GM19463 (cell line): ENCODE measurements at regions not wholly inside any gene's neighbourhood (a gene's known extent, or its start where the extent isn't known, plus 50 kb on each side); places are given as distances from the start of the nearest gene placed in this dataset.

ENCODE experiments used
- ATAC-seq: cut with Tn5 transposase; IDR thresholded peaks from one replicate; pipeline ENCODE4 v1.9.1; 2021; ENCODE audit warnings: mild to moderate bottlenecking, moderate library complexity; ENCODE audit not compliant: unreplicated experiment

- ATAC-seq, result no peak
Observed at GRCh38 chr15:69505956-69506556, 53.4 kb downstream of the RPLP1 start.

- ATAC-seq, result no peak
Observed at GRCh38 chr15:69508659-69509058, 56.0 kb downstream of the RPLP1 start.

DNA sequence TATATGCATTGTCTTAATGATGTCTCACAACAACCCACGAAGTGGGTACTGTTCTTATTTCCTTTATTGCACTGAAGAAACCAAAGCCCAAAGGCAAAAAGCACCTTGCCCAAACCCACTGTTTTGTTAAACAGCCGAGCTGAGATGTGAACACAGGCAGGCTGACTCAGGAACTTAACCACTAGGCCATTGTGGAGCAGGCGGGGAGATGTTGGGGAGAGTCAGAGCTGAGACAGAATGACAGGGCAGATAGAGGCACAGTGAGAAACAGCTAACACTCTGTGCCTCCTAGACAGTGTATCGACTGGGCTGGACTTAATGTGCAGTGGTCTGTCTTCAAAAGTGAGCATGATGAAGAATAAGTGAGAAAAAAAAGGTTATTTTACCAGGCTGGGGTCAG, 56.5 kb downstream of the RPLP1 start:
- no peak for ATAC-seq

DNA sequence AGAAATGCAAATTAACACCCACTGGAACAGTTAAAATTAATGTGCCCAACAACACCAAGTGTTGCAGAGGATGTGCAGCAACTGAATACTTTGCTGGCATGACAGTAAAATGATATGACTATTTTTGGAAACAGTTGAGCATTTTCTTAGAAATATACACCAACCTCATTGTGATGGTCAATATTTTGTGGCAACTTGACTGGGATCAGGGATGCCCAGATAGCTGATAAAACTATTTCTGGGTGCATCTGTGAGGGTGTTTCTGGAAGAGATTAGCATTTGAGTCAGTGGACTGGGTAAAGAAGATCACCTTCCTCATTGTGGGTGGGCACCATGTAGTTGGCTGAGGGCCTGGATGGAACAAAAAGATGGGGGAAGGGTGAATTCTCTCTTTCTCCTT, 57.9 kb downstream of the RPLP1 start:
- no peak for ATAC-seq

DNA sequence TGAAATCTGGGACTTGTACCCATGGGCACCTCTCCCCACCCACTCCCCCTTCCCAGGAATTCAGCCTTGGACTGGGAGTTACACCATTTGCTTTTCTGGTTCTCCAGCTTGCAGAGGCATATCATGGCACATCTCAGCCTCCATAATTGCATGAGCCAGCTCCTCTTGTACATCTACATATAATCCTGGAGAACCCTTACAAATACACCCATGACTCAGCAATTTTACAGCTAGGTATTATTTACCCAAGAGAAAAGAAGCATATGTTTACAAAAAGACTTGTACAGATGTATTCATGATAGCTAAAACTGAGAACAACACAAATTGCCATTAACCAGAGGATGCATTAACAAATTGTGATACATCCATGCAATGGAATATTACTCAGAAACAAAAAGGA, 58.4 kb downstream of the RPLP1 start:
- no peak for ATAC-seq

- no peak for ATAC-seq
Observed at GRCh38 chr15:69511716-69512340, 59.2 kb downstream of the RPLP1 start.

GRCh38 chr15:69513450-69513960, 60.9 kb downstream of the RPLP1 start:
- ATAC-seq, result no peak

GRCh38 chr15:69513986-69514385, 61.4 kb downstream of the RPLP1 start:
- ATAC-seq, result no peak

DNA sequence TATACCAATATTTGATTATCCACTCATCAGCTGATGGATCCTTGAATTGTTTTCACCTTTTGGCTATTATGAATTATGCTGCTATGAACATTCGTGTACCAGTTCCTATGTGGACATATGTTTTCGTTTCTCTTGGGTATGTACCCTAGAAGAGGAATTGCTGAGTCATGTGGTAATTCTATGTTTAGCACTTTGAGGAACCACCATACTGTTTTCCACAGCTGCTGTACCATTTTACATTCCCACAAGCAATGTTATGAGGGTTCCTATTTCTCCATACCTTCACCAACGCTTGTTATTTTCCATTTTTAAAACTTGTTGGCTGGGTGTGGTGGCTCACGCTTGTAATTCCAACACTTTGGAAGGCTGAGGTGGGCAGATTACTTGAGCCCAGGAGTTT, 62.9 kb downstream of the RPLP1 start:
- no peak for ATAC-seq

DNA sequence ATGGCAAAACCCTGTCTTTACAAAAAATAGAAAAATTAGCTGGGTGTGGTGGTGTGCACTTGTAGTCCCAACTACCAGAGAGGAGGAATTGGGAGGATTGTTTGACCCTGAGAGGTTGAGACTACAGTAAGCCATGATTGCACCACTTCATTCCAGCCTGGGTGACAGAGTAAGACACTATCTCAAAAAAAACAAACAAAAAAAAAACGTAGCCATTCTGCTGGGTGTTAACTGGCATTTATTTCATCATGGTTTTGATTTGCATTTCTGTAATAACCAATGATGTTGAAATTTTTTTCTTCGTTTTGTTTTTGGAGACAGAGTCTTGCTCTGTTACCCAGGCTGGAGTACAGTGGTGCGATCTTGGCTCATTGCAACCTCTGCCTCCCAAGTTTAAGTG, 63.3 kb downstream of the RPLP1 start:
- ATAC-seq, result no peak

DNA sequence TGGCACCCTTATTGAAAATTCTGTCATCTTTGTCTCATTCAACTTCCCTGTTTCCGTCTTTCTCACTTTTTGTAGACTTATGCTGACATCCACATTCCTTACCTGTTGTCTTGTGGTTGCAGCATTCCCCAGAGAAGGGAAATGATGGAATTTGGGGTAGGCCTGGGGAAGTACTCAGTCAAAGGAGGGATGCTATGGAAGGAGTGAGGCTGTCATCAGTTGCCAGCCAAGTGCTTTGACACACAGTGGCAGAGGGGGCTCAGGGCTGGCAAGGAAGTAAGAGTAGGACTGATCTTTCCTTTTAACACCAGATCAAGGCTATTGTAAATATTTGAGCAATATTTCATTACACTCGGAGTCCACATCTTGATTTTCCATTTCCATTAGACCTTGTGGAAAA, 64.4 kb downstream of the RPLP1 start:
- no peak for ATAC-seq

DNA sequence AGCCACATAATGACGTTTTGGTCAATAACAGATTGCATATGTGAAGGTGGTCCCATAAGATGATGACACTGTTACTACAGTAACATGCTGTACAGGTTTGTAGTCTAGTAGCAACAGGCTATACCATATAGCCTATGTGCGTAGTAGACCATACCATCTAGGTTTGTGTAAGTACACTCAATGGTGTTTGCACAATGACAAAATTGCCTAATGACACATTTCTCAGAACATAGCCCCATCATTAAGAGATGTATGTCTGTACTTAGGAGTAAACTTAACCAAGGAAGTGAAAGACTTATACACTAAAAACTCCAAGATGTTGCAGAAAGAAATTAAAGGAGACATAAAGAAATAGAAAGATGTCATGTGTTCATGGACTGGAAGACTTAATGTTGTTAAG, 66.2 kb downstream of the RPLP1 start:
- no peak for ATAC-seq

DNA sequence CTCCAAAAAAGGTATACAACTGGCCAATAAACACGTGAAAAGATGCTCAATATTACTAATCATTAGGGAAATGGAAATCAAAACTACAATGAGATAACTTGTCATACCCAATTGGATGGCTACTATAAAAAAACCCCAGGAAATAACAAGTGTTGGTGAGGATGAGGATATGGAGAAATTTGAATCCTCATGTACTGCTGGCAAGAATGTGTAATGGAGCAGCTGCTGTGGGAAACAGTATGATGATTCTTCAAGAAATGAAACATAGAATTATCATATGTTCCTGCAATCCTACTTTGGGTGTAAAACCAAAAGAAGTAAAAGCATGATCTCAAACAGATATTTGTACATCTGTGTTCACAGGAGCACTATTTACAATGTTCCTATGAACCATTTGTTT, 67.4 kb downstream of the RPLP1 start:
- no peak for ATAC-seq

DNA sequence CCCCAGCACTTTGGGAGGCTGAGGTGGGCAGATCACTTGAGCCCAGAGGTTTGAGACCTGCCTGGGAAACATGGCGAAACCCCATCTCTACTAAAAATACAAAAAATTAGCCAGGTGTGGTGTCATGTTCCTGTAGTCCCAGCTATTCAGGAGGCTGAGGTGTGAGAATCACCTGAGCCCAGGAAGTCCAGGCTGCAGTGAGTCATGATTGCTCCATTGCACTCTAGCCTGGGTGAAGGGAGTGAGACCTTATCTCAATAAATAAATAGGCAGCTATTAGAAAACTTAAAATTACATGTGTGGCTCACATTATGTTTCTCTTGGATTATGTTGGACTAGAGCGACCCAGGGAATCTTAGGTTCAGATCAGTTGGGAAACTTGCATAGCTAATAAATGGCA, 69.7 kb downstream of the RPLP1 start:
- ATAC-seq, result no peak

GRCh38 chr15:69523010-69524001, 70.7 kb downstream of the RPLP1 start:
- no peak for ATAC-seq

DNA sequence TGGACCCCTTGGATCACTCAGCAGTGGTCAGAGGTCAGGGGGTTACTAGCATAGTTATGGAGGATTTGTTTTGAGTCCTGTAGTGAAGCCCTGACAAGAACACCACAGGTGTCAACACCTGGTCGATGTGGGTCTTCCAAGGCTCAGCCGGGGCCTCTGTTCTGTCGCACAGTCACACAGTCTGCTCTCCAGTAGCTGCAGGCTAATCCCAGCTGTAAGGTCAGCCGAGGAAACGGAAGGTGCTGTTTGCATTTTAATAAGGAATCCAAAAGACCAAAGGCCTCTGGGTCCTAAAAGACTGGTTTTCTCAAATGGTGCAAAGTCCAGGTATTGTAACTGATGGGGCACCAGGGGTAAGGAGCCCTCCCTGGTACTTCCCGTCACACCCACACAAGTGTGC, 71.7 kb downstream of the RPLP1 start:
- no peak for ATAC-seq

- ATAC-seq, result no peak
Observed at GRCh38 chr15:69524814-69525213, 72.2 kb downstream of the RPLP1 start.

GRCh38 chr15:69525543-69525942, 72.9 kb downstream of the RPLP1 start:
- ATAC-seq, result no peak

DNA sequence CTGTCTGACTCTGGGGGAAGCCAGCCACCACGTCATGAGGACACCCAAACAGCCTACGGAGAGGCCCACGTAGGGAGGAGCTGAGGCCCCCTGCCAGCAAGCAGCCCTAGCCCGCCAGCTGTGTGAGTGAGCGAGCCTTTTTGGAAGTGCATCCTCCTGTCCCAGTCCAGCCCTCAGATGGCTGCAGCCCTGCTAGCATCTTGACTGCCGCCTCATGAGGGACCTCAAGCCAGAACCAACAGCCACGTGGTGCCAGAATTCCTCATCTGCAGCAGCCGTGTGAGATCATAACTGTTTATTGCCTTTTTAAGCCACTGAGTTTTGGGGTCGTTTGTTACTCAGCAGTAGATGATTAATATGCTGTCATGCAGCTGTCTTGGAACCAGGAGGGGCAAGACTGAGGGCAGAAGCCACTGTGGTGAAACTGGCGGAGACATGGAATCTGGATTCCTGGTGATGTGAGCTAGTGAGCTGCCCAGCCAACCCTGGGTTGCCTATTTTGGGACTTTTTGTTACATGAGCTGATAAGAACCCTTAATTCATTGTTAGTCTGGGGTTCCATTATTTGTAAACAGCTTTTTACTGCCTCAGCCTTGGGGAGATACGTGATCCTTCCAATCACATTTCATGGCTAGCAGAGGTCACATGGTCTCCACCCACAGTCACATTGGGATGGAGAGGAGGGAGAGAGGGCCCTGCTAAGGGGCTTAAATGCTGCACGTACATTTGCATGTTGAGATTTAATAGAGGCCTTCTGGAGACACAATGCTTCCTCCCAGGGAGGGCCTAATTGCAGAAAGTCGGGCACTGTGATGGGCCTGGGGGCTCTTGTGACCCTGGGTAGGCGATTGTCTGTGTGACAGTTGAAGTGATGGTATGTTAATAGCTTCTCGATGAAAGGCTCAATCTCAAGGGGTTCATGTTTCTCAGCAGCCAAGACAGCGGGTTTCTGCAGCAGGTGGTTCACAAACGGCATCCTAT, 73.8 kb downstream of the RPLP1 start:
- no peak for ATAC-seq

DNA sequence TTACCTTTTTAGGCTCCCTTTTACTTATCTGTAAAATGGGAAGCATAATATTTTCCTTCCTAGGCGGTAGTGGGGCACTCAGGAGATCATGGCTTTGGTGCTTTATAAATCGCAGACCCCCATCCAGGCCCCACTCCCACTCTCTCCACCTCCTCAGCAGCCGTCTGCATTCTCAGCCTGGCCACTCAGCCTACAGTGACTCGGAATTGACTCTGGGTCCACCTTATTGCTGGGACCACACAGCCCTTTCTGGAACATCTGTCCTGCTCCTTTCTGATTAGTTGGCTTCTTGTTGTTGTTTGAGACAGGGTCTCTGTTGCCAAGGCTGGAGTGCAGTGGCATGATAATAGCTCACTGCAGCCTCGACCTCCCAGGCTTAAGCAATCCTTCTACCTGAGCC, 76.5 kb downstream of the RPLP1 start:
- ATAC-seq, result no peak
